ENCODE measurements at regions not wholly inside any gene's neighbourhood (a gene's known extent, or its start where the extent isn't known, plus 50 kb on each side); places are given as distances from the start of the nearest gene placed in this dataset.

DNA sequence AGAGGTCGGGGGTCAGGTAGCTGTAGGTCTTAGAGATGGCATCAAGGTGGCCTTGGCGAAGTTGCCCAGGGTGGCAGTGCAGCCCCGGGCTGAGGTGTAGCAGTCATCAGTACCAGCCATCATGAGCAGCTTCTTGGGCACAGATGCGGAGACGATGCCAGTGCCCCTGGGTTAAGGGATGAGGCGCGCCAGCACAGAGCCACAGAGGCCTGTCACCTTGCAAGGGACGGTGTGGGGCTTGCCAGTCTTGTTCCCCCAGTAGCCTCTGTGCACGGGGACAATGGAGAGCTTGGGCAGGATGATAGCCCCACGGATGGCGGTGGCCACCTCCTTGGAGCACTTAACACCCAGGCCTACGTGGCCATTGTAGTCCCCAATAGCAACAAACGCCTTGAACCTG, 750.7 kb upstream of the PABPC4L start:
- TF ChIP-seq JUNB (IDR thresholded peaks at IDR 0.05; ENCODE audit: unreplicated experiment) = no peak
- no peak for TF ChIP-seq EZH2 (IDR thresholded peaks at IDR 0.05; ENCODE audit: low read depth, unreplicated experiment)
- no peak for TF ChIP-seq EZH2phosphoT487 (IDR thresholded peaks at IDR 0.05; ENCODE audit: unreplicated experiment)
- TF ChIP-seq, protein P1, sequence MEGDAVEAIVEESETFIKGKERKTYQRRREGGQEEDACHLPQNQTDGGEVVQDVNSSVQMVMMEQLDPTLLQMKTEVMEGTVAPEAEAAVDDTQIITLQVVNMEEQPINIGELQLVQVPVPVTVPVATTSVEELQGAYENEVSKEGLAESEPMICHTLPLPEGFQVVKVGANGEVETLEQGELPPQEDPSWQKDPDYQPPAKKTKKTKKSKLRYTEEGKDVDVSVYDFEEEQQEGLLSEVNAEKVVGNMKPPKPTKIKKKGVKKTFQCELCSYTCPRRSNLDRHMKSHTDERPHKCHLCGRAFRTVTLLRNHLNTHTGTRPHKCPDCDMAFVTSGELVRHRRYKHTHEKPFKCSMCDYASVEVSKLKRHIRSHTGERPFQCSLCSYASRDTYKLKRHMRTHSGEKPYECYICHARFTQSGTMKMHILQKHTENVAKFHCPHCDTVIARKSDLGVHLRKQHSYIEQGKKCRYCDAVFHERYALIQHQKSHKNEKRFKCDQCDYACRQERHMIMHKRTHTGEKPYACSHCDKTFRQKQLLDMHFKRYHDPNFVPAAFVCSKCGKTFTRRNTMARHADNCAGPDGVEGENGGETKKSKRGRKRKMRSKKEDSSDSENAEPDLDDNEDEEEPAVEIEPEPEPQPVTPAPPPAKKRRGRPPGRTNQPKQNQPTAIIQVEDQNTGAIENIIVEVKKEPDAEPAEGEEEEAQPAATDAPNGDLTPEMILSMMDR (conservative IDR thresholded peaks at IDR 0.05; ENCODE audit: low read depth in 2 of 2) = no peak
- no peak for TF ChIP-seq POLR2AphosphoS5 (IDR thresholded peaks at IDR 0.05; ENCODE audit: low read depth)
- TF ChIP-seq, protein P2, sequence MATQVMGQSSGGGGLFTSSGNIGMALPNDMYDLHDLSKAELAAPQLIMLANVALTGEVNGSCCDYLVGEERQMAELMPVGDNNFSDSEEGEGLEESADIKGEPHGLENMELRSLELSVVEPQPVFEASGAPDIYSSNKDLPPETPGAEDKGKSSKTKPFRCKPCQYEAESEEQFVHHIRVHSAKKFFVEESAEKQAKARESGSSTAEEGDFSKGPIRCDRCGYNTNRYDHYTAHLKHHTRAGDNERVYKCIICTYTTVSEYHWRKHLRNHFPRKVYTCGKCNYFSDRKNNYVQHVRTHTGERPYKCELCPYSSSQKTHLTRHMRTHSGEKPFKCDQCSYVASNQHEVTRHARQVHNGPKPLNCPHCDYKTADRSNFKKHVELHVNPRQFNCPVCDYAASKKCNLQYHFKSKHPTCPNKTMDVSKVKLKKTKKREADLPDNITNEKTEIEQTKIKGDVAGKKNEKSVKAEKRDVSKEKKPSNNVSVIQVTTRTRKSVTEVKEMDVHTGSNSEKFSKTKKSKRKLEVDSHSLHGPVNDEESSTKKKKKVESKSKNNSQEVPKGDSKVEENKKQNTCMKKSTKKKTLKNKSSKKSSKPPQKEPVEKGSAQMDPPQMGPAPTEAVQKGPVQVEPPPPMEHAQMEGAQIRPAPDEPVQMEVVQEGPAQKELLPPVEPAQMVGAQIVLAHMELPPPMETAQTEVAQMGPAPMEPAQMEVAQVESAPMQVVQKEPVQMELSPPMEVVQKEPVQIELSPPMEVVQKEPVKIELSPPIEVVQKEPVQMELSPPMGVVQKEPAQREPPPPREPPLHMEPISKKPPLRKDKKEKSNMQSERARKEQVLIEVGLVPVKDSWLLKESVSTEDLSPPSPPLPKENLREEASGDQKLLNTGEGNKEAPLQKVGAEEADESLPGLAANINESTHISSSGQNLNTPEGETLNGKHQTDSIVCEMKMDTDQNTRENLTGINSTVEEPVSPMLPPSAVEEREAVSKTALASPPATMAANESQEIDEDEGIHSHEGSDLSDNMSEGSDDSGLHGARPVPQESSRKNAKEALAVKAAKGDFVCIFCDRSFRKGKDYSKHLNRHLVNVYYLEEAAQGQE (IDR thresholded peaks at IDR 0.05; ENCODE audit: unreplicated experiment) = no peak
- TF ChIP-seq NANOG (IDR thresholded peaks at IDR 0.05; ENCODE audit: borderline replicate concordance) = no peak
- no peak for TF ChIP-seq CREB1 (CRISPR knock-in tag; IDR thresholded peaks at IDR 0.05; ENCODE audit: low read depth)
- TF ChIP-seq STAT1 (IDR thresholded peaks at IDR 0.05; ENCODE audit: unreplicated experiment) = no peak
- TF ChIP-seq ZNF114 (CRISPR knock-in tag; IDR thresholded peaks at IDR 0.05) = no peak
- TF ChIP-seq ZNF331 (CRISPR knock-in tag; IDR thresholded peaks at IDR 0.05; ENCODE audit: low read depth) = no peak
